ENCODE measurements at regions not wholly inside any gene's neighbourhood (a gene's known extent, or its start where the extent isn't known, plus 50 kb on each side); places are given as distances from the start of the nearest gene placed in this dataset.
"Not testable (repeated sequence)": the region's sequence is repeated elsewhere in the genome, so short reads cannot be mapped to it uniquely, and the experiment has no call there.

DNA sequence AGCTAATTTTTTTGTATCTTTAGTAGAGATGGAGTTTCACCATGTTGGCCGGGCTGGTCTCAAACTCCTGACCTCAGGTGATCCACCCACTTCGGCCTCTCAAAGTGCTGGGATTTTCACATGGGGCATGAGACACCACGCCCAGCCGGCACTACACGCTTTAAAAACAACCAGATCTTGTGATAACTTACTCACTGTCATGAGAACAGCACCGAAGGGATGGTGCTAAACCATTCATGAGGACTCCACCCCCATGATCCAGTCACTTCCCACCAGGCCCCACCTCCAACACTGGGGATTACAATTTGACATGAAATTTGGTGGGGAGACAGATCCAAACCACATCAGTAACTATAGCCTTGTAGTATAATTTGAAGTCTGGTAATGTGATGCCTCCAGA, 67.4 kb upstream of the ZNF169 start:
- not testable (repeated sequence) for DNase-seq (ENCODE audit: low read depth)

DNA sequence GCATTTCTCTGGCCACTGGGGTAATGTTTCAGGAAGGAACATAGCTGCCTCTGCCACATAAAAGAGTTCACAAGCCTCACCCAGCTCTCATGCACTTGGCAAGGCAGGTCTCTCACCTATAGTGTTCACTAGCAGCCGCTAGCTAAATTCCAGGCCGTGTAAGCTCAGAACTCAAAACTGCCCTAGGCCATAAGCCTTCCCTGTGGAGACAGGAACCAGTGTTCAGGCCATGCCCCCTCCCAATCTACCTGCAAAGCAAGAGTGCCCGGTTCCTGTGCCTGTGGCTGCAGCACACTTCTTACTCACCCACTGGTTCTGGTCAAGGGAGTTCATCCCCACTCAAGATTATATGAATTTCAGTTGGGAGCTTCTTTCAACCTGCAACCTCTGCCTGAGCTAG, 60.7 kb upstream of the ZNF169 start:
- DNase-seq (ENCODE audit: low read depth) = no peak

DNA sequence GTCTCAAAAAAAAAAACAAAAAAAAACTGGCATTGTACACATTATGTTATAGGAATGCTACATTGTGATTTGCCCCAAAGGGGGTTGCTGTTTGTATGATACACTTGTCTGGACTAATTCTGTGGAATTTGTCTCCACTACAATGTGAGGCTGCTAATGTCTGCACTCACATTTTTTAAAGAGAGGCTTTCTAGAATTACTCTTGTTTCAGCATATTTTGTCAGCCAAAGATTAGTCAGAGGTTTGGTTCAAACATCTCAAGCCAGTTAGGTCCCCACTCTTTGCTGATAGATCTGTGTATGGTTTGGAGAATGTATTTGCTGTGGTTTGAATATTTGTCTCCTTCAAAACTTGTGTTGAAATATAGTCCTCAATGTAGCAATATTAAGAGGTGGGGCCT, 59.3 kb upstream of the ZNF169 start:
- DNase-seq (ENCODE audit: low read depth) = no peak

DNA sequence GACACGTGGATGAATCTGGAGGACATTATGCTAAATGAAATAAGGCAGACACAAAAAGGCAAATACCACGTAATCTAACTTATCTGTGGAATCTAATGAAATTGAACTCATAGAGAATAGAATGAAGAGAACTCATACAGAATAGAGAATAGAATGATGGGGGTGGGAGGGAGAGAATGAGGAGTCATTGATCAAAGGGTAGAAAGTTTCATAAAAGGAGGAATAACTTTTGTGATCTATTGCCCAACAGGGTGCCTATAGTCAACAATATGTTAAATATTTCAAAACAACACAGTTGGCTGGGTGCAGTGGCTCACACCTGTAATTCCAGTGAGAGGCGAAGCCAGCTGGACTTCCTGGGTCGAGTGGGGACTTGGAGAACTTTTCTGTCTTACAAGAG, 54.9 kb upstream of the ZNF169 start:
- DNase-seq (ENCODE audit: low read depth) = no peak

DNA sequence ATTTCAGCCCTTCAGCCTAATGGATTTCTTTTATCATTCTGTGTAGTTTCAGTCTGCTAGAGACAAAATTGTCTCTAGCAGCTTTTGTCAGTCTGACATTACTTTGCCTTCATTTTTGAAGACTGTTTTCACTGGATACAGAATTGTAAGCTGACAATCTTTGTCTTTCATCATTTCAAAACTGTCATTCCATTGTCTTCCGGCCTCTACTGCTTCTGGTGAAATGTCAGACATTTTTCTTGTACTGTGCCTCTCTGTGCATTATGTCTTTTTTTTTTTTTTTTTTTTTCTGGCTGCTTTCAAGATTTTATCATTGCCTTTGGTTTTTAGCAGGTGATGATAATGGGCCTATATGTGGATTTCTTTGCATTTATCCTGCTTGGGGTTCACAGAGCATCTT, 51.3 kb upstream of the ZNF169 start:
- no peak for DNase-seq (ENCODE audit: low read depth)
